Right hindlimb (tissue), 1 donor: ENCODE measurements at regions not wholly inside any gene's neighbourhood (a gene's known extent, or its start where the extent isn't known, plus 50 kb on each side); places are given as distances from the start of the nearest gene placed in this dataset.
A peak's percentile ranks its signal among the peaks of the same experiment; 100 is the strongest.

Experiments used
- DNase-seq: peaks from one replicate; pipeline ENCODE4 v3.0.0-alpha.2; 2018

DNA sequence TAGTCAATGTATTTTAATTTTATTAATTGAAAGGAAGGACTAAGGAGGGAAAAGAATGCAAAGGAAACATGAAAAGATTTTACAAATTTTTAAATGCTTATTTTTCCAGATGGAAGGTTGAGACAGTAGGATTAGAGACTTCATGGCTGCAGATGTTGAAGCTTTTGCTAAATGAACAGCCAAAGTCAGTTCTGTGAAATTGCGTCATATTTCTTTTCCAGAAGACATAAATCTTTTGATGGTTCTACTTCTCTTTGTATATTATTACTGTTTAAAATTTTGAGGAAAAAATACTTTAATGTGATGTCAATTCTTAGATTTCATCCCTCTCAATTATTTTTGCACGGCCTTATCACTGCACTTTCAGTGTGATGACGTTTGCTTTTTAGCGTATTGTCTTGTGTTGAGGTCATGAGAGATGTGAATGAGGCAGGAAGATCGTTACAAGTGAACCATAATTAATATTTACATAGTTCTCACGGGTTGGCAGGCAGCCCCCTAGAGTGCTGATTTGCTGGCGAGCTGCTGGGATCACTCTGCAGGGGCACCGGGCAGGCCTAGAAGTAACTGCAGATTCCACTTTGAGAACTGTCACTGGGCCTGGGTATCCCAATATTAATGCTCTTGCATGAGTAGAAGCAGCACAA lies 158.1 kb downstream of the TBXT start:
- DNase-seq: no peak

- peak; percentile 68 for DNase-seq
Measured at GRCh38 chr6:166008441-166009369, 158.9 kb downstream of the TBXT start.

DNA sequence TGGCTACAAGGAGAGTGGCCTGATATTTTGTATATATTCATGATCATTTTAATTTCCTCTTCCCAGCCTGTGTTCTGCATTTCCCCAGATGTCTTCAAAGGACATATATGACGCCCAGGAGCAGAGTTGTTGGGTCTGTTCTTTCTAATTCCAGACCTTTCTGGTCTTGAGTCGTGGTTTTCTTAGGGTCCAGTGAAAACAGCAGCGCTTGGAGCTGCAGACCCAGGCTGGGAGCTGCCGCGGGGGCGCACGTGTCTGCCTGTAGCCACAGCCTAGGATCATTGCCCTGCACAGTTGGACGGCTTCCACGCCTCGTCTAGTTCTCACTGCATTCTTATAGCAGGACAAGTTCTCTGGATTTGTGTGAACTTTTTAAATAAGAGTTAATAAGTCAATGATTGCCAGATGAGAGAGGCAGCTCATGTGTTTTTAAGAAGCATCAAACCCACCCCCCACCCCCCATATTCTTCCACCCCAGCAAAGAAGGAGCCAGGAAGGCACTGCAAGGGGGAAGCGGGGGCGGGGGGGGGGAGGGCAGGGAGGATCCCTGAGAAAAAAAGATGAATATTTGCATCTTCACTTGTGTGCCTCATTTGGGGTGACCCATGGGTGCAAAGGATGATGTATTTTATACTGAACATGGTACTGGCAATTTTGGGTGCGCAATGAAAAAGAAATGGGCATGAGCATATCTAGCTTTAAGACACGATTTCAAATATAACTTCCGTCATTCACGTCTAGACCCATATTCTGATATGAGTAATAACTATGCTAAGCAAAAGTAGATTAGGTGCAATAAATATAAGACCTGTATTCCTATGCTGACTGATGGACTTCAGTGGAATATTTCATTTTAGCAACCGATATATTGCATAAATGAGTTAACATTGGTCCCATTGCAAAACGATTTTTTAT lies 160.0 kb downstream of the TBXT start:
- peak; percentile 78 for DNase-seq

GRCh38 chr6:166006900-166007301 lies 160.8 kb downstream of the TBXT start:
- DNase-seq: no peak

DNA sequence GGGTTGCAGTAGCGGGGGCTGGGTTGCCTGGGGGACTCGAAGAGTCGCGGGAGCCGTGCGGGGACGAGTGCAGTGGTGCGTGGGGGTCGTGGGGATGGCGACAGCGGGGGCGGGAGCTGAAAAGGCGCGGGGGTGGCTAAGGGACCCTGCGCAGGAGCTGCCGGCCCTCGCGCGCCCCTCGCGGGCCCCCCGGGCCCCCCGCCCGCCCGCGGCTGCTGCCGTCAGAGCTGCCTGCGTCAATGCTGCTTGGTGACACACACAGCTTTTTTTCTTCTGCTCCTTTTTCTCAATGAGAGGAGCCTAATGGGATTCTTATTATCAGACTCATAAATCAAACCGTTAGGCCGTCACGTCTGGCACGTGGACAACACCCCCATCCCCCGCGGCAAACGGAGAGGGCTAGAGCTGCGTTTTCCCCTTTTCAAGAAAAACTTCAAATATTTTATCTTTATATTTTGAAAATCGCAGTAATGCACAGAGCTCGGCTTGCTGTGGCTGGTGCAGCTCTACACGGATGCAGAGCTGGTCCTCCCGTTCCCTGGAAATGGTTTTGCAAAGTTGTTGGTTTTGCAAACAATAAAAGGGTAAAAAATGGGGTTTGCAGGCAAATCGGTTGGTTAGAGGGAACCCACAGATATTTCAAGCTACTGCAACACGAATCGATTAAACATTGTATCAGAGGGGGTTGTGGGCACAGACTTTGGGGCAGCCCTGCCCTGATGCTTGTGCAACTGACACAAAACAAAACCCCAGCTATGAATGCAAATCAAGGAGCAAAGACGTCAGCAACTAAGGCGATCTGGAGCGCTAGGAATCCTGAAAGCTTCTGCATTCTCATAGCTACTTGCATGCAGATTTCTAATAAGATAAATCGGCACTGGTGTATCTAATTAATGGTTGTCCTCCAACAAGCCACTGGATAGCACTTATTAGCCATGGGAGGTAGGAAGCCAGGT lies 161.4 kb downstream of the TBXT start:
- DNase-seq: peak; percentile 91

GRCh38 chr6:166005401-166005943 lies 162.2 kb downstream of the TBXT start:
- DNase-seq: peak; percentile 73

DNA sequence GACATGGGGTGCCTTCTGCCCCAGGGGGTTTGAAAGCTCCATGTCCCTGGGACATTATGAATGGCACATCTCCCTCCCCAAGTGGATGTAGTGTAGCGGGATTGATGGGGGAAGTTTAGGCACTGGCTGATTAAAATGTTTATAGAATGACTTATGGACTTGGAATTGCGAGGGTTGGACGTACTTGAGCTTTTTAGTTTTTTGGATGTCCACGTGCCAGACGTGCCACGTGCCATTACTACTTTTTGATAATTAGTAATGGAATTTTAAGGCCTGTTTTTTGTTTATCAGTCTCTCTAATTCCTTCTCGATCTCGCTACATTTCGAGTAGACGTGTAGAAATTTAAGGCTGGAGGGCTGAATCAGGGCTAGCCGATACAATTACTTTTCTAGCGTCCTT lies 162.8 kb downstream of the TBXT start:
- no peak for DNase-seq

GRCh38 chr6:166004471-166004870 lies 163.2 kb downstream of the TBXT start:
- no peak for DNase-seq

- no peak for DNase-seq
Measured at GRCh38 chr6:166003569-166003968, 164.1 kb downstream of the TBXT start.

GRCh38 chr6:166001359-166001758 lies 166.3 kb downstream of the TBXT start:
- DNase-seq: no peak

DNA sequence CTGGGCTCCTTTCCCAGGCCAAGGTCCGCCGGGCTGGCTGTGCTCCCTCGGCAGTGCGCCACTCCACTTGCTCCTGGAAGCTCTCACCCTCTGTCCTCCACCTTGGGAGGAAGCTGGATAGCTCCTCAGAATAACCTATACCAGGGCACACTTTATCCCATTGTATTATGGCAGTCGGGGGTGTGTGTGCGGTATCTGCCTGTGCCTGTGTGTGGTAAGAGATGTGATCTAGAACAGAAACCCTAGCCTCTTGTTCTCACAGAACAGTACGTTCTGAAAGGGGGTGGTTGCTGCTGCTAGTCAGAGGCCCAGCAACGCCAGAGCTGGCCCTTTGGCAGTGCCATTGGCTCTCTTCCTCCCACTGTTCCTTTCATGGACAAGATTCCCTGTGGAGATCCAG lies 168.4 kb downstream of the TBXT start:
- no peak for DNase-seq

DNA sequence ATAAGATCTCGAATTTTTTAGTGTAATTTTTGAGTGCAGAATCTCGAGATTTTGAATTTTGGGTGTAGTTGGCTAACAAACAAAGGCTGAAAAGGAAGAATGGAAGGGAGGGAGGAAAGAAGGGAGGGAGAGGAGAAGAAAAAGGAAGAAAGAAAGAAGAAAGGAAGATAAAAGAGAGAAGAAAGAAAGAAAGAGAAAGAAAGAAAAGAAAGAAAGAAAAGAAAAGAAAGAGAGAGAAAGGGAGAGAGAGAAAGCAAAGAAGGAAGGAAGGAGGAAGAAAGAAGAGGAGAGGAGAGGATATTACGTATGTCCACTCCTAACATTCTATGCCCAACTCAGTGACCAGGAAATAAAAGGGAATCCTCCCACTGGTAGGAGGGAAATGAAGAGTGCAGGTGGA lies 169.6 kb downstream of the TBXT start:
- no peak for DNase-seq

DNA sequence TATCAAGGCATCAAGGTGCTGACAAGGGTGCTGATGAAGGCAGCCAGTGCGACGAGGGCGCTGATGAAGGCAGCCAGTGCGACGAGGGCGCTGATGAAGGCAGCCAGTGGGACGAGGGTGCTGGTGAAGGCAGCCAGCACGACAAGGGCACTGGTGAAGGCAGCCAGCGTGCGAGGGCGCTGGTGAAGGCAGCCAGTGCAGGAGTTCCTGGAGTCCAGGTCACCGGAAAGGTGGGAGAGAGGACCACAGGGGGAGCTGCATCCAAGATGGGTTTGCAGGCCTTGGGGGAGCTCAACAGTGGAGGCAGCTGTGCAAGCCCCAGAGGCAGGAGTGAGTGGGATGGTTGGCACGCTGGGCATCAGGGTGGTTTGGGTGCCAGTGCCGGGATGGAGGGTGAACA lies 176.3 kb downstream of the TBXT start:
- DNase-seq: no peak

DNA sequence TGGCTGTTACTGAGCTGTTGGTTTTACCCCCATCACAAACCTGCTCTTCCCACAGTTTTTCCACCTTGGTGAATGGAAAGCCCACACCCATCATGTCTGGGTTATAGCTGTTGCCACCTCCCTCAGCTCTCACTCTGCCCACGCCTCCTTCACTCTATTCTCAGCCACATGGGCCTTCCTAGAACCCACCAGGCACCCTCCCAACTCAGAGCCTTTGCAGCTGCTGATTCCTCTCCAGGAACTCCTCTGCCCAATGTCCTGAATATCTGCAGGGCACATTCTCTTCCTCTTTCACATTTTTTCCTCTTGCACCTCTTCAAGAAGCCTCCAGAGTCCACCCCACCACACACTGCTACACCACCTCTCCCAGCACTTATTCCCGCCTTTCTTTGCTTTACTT lies 177.4 kb downstream of the TBXT start:
- DNase-seq: no peak

DNA sequence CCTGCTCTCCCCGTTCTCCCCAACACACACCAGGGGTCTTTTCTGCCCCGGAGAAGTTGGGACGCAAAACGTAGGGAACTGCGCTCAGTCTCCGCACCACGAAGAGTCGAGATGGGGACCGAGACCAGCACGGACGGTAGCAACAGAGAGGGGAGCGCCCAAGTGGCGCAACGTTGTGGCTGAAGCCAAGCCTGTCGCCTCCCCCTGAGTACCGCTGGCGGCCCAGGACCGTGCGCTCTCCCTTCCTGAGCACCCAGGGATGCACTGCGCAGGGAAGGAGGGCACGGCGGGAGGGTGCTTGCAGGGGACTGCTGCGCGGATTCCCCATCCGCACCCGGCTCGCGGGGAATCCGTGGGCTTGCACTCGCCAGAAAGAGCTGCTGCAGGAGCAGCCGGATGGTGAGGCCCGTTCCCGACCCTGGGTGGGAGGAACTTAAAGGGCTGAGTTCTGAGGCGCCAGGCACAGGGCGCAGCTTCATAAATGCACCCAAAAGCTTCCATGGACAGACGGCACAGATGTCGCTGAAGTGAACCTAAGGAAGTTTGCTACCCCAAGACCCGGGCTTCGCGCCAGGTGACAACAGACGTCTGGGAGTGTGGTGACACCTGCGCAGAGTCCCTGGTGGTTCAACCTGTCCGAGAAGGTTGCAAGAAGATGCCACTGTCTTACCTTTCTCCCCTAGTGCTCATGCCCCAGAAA lies 178.7 kb downstream of the TBXT start:
- DNase-seq: no peak

- DNase-seq: no peak
Measured at GRCh38 chr6:165988302-165988756, 179.3 kb downstream of the TBXT start.

DNA sequence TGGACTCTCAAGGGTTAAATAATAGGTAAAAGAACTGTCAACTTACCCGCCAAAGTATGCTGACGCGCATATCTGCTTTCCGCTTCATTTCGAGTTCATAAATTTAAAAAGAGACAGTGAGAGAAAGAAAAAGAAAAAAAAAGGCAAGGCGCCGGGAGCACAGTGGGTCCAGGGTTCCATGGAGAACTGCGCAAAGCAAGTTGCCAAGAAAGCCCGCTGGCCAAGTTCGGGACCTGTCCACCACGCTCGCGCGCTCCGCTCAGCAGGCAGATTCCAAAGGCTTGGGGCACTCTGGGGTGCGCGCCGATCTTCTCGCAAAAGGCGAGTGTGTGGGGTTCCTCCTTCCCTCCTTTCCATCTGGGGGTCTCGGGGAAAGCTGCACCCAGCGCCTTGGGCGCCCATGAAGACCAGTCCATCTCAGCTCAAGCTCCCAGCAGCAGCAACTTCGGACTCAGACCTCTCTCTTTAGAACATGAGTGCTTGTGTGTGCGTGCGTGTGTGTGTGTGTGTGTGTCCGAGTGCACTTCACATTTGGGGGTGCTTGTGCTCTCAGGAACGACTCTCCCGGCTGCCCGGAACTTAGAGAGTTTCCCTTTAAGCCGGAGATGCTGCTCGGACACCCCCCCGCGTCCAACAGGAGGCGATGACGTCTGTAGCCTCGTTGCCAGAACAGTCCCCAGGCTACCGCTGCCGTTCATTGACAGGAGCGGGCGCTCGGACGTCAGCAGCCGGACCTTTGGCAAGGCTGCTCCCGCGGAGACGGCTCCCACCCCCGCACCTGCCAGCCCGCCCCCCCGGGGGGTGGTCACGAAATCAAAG lies 180.0 kb downstream of the TBXT start:
- DNase-seq: peak; percentile 91

DNA sequence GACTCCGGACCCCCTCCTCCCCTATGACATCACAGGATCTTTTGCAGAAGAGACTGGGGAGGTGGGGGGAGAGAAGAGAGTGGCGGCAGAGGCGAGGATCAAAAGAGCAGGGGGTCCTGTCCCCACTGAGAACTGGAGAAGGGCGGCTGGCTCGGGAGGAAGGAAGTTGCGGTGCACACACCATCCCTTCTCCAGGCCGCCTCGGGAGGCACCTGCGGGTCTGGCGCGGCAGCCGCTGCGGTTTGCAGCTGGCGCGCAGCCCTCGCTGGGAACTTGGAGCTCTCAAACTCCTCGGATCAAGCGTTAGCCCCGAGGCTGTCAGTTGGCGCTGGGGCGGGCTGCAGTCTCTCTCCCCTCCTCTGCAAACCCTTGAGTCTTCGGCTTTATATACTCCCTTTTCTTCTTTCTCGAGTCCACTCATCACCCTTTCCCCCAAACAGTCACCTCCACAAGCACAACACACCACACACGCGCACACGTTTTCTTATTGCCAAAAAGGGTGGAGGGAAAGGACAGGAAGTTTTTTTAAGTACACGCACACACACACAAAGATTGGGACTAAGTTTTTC lies 180.7 kb downstream of the TBXT start:
- peak; percentile 58 for DNase-seq

GRCh38 chr6:165986311-165986913 lies 181.2 kb downstream of the TBXT start:
- no peak for DNase-seq
